ENCODE measurements at regions not wholly inside any gene's neighbourhood (a gene's known extent, or its start where the extent isn't known, plus 50 kb on each side); places are given as distances from the start of the nearest gene placed in this dataset.

DNA sequence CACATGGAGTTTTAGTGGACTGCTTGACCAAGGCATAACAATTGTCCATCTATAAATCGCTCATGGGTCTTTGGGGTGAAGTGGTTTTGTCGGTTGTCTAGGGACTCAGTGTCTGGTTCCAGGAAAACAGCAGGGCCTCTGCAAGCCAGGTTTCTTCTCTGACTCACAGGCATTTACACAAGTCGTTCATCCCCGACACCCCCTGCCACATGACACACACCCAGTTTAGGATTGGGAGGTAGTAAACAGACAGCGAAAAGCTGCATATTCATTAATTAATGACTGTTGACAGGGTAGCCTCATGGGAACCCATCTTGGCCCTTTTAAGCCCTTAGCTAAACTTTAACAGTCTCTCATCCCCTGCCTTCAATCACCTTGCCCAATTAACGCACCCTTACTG lies 194.8 kb upstream of the ACVR2A start:
- no peak for DNase-seq (ENCODE audit: low read depth in 2 of 3, low spot score in 2 of 3)

DNA sequence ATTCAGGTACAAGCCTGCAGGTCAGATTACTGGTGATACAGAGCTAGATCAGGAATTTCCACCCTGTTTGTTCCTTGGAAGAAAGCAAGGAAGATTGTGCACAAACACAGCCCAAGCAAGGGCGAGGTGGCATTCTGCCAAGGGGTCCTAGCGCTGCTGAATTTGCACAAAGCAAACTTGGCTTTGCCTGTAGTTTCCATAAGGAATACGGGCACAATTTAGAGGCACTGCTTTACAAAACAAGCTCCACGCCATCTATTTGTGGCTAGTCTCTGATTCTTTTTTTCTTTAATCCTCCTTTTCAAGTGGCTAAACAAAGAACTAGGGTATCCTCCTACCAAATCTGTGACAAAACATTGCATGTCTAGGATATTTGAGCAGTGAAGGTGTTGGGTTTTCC lies 195.5 kb upstream of the ACVR2A start:
- DNase-seq (ENCODE audit: low read depth in 2 of 3, low spot score in 2 of 3): no peak

DNA sequence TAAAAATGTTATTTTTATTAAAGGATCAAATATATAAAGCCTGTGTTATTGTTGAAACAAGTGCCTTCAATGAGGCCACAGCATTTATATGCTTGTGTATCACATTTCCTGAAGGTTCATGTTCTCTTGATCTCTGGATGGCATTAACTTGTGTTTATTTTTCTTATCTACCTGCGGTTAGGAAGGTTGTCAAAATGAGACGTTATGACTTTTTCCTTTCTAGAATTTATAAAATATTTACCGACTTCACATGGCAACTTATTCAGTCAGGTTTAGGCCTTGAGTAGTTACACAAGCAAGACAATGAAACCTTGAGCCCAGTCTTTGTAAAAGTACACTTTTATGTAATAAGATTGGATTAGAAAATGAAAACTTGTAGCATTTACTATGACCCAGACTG lies 196.4 kb upstream of the ACVR2A start:
- no peak for DNase-seq (ENCODE audit: low read depth in 2 of 3, low spot score in 2 of 3)

DNA sequence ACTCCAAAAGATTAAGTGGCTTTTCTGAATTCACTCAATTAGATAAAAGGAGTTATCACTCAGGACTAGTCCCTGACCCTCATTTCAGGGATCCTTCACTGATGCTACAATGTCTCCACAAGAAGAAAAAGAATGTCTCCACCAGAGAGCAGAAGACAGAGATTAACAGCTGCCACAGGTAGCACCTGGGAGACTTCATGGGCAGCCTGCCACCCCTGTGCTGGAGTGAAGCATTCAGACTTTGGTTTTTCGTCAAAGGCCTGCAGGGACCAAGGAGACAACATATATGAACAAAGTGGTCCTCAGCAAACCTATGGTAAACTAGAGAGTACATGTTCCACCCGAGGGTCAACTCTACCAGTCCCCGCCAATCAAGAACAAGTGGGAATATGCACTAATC lies 197.0 kb upstream of the ACVR2A start:
- DNase-seq (ENCODE audit: low read depth in 2 of 3, low spot score in 2 of 3): no peak

DNA sequence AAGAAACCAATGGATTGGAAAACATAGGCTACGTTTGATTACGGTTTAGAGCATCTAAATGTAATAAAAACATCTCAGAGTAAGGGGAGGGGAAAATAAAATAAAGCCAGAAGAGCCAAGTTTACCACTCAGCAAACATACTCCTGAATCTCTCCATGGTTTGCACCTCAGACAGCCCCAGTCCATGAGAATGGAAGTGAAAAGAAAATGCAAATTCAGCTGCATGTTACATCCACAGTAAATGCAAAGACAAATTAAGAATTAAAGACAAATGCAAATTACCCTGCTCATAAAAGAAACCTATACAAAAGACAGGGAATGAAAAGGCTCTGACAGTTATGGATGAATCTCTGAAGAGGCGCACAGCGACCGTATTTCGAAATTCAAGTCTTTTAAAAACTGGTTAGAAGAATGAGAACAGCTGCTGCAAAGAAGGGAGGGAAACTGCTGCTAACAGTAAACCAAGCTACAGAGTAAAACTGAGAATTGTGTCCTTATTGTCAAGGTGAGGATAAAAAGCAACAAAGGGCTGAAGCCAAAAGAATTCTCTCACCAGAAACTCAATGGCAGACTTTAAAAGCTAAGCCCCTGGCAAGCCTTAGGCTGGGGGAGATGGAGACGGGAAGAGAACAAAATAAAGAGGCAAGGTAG lies 197.9 kb upstream of the ACVR2A start:
- DNase-seq (ENCODE audit: low read depth in 2 of 3, low spot score in 2 of 3): no peak

DNA sequence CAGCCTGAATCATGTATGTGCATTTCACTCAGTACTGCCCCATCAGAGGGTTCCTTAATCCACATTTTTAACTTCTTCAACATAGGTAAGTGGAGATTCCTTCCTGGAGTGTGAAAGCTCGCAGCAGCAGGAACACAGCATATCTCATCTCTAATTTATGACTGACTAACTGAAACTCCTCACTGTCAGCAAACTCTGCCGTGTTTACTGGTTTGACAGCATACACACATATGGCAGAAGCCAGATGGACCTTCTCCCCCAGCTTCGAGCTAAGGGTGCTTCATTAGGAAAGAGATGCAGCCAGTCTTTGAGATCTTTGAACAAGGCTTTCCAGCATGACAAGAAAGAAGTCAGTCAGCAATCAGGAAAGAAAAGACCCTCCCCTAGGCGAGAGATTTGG lies 200.3 kb upstream of the ACVR2A start:
- DNase-seq (ENCODE audit: low read depth in 2 of 3, low spot score in 2 of 3): no peak

DNA sequence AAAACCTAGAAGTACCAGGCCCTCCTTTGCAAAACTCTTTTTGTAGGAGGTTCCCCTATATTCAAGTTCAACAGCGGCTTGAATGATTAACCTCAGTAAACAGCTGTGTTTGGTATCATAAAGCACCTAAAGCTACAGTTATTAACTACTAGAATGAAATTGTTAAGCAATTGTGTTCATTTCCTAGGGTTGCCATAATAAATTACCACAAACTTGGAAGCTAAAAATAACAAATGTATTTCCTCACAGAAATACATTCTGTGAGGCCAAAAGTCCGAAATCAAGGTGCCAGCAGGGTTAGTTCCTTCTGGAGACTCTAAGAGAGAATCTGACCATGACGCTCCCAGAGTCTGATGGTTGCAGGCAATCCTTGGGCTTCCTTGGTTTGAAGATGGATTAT lies 202.1 kb upstream of the ACVR2A start:
- no peak for DNase-seq (ENCODE audit: low read depth in 2 of 3, low spot score in 2 of 3)

DNA sequence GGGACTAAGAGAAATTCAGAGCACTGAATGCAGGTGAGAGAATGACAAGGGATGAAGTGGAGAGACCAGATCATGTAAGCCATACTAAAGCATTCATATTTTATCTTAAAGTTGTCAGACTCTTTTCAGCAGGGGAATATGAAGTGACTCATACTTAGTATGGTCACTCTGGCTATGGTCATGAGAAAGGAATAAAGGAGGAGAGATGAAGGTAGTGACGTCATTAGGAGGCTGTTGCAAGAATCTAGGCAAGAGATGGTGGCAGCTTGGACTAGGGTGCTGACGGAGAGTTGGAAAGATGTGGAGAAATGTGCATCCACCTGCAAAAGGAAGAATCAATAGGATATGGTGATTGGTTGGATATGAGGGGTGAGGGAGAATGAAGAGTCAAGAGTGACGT lies 203.2 kb upstream of the ACVR2A start:
- no peak for DNase-seq (ENCODE audit: low read depth in 2 of 3, low spot score in 2 of 3)

DNA sequence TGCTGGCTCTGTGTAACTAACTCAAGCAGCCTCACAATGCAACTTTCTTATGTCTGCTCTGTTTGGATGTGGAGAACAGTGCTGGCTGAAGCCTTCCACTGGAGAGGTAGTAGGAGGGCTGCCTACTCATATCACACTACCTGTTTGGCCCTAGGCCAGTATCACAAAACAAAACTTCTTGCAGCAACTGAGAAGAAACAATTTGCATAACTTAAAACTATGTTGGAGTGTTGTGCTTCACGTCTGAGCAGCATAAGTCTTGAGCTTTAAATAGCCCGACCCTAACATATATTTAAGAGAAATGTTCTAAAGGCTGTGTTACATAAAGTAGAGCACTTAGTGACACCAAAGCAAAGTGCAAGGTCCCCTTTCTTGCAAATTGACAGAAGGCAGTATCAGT lies 204.9 kb upstream of the ACVR2A start:
- DNase-seq (ENCODE audit: low read depth in 2 of 3, low spot score in 2 of 3): no peak

DNA sequence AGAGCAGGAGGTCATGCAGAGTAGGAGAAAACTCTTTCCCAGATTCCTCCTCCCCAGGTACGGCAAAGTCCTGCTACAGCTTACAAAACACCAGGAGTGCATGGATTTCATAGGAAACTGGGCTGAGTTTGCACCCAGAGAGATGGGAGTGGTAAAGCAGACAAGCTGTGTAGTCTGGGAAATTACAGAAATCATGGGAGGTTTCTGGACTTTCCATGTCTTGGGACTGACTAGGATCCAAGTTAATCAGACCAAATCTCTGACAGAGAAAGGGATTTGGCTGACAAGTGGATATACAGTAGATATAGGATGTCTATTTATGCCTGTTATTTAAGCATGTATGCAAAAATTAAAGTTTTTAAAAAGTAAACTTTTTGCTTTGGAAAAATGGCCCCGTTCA lies 205.4 kb upstream of the ACVR2A start:
- DNase-seq (ENCODE audit: low read depth in 2 of 3, low spot score in 2 of 3): no peak

DNA sequence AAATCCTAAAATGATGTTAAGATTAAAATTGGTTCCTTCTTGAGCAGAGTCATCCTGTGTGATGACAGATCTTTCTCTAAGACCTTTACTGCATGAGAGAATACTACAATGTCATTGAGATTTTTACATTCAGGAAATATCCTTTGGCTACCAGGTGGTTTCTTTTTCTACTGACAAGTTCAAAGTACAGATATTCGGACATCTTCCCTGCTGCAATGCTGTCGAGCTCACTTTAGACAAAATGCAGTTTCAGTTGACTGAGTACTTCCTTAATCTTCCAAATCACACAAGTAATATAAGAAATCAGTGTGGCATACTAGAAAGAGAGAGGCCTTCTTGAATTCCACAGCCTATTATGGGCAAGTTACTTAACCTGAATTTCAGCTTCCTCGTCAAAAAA lies 207.9 kb upstream of the ACVR2A start:
- DNase-seq (ENCODE audit: low read depth in 2 of 3, low spot score in 2 of 3): no peak

DNA sequence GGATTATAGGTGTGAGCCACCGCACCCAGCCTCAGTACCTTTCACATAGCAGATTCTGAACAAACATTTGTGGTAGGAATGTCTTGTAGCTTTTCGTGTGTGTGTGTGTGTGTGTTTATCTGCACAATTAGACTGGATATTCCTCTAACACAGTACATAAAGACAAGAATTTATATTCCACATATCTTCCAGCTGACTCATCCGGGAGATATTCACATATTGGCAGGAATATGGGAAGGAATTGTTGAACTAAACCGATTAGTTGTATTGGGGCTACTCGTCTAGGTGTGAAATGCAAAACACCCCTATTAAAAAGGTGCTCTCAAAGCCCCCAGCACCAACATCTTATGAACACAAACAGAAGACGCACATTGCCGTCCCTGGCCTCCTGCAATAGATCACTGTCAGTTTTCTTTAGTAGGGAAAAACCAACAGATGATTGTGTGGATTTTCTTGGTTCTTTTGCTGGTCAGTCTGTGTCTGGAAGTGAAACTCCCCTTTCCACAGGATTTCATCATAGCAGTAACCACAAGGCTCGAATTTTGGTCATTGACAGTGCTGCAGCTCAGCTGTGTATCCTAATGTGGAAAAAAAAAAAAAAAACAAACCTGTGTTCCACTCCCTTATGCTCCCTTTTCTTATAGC lies 208.5 kb upstream of the ACVR2A start:
- no peak for DNase-seq (ENCODE audit: low read depth in 2 of 3, low spot score in 2 of 3)

DNA sequence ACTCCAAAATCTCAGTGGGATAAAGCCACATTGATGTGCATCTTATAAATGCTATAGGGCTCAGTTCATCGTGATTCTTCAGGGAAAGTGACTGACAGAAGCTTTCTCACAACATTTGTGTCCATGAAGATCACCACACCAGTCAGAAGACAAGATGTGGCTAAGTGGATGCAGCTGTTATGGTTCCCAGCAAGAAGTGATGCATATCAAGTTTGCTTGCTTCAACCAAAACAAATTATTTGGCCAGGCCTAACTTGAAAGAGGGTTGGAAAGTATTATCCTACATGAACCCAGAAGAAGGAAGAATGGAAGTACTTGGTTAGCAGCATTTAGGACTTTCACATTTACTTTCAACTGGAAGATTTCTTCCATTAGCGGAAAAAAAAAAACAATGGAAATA lies 210.0 kb upstream of the ACVR2A start:
- no peak for DNase-seq (ENCODE audit: low read depth in 2 of 3, low spot score in 2 of 3)

DNA sequence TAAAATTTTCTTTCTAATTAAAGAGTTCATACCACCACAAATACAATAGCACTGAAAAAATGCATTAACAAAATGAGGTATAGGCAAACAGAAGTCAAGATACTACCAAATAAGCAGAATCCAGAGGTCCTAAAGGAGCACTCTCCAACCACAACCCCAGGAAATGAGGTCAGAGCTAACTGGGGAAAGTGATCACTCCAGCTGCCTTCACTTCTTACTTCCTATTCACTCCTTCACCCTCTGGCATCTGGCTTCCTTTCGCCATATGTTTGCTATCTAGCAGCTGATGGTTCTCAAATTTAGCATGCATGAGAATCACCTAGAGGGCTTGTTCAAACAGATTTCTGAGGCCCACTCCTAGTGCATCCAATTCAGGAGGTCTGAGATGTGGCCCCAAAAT lies 212.6 kb upstream of the ACVR2A start:
- DNase-seq (ENCODE audit: low read depth in 2 of 3, low spot score in 2 of 3): no peak

DNA sequence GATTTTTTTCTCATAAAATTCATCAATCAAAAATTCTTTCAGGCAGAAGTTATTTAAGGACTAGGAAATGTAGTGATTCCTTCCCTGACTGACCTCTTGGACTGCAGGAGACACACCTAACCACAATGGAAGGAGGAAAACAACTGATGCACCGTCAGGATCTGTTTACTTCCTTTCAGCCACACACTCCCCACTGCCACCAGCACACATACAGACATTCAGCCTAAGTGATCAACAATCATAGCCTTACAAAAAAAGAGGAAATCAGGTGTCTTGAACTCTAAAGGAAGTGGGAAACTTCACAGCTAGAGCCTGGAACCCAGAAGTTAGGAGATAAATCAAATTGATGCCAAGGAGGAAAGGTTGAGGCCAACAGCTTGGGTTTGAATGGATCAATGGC lies 213.5 kb upstream of the ACVR2A start:
- no peak for DNase-seq (ENCODE audit: low read depth in 2 of 3, low spot score in 2 of 3)

DNA sequence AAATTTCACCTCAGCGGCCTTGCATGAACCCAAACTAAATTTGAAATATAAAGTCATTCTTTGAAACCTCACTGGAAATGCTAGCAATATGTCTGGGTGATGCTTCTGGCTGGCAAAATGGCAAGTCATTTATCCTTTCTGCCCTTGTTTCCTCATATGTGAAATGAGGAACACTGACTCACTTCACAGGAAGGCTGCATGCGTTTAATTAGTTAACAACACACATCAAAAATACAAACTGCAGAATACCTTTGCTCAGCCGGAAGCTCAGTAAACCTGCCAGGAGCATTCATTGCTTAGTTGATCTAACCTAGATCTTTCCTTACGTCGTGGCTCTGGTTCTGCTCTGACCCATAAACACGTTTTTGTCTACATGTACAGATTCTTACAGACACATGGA lies 214.2 kb upstream of the ACVR2A start:
- no peak for DNase-seq (ENCODE audit: low read depth in 2 of 3, low spot score in 2 of 3)

DNA sequence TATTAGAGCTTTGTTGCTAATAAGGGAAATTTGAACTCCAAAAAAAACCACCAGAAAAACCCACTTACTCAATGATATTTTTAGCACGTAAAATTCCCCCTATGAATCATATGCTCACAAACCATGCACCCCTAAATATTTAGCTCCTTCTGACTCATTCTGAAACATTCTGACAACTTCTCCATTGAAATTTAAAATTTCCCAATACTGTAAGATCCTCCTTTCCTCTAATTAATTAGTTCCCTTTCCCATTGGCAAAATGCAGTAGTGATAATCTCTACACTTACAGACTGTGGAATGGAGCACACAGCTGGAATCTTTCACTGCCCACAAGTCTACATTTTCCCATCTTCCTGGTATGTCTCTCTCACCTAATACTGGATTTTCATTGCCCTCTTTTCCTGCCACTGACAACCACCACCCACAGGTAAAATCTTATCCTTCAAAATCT lies 215.8 kb upstream of the ACVR2A start:
- DNase-seq (ENCODE audit: low read depth in 2 of 3, low spot score in 2 of 3): no peak

DNA sequence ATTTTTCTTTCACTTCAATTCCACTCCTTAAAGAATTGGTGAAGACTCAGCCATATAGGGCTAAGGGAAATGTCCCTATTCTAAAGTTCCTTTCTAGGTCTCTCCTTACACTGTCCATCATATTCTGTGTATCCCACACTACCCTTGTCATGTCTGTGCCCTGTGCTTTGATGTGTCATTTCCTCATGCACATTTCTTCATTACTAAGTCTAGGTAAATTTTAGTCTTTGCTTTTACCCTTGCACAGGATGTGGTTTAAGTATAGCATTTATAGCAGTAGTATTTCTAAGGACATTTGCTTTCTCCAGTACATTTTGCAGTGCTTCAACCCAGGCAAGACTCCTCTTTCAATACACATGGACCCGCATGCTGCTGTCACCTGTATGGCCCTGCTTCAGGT lies 221.5 kb upstream of the ACVR2A start:
- DNase-seq (ENCODE audit: low read depth in 2 of 3, low spot score in 2 of 3): no peak

DNA sequence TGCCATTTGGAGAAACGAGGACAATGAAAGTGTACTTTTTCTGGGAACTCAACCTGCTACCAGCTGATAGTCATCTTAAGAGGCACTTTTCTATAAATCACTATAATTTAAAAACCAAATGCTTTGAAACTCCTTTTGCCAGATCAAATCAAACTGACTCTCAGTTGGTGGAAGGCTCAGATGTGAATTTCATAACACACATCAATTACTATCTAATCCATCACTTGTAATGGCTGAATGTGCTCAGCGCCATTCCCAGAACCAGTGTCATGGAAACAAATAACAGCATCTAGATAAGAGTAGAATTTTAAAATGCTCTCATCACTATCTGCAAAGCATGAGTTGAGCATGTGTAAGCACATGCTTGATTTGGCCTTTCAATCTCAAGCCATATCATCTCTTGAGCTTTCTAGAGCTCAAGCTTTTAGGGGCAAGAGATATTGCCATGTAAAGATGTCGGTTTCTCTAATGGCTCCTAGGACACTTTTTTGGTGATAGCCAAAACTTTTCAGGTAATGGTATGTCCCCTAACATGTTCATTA lies 223.1 kb upstream of the ACVR2A start:
- DNase-seq (ENCODE audit: low read depth in 2 of 3, low spot score in 2 of 3): no peak

DNA sequence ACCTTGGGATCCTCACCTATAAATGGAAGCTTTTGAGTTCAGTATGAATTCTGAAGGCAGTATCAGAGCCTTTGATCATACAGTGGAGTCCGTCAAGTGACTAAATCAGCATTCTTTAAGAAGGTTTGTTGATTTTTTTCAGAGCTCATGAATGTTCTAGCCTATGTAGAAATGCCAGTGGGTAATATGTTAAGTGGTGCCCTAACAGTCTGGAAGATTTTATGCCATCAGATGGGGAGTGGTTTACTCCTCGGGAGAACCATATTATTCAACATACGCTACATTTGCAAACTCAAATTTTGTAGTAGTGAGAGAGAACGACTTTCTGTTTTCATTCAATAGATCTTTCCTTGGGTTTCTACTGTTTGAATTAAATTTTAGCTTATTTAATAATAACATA lies 225.0 kb upstream of the ACVR2A start:
- no peak for DNase-seq (ENCODE audit: low read depth in 2 of 3, low spot score in 2 of 3)

DNA sequence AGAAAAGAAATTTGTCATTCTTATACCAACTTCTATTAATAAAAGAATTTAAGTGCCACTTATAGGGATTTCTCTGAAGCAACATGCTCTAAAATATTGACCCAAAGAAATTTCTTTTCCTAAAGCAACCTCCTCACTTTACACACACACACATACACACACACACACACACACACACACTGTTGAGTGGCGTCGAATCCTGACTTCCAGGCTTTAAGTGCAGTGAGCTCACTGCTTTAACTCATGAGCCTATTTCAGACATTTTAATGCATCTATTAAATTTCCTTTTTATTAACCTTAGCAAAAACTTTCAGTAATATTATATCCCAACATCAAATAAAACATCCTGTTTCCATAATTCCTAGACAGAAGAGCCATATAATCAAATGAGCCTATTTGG lies 229.1 kb upstream of the ACVR2A start:
- DNase-seq (ENCODE audit: low read depth in 2 of 3, low spot score in 2 of 3): no peak

DNA sequence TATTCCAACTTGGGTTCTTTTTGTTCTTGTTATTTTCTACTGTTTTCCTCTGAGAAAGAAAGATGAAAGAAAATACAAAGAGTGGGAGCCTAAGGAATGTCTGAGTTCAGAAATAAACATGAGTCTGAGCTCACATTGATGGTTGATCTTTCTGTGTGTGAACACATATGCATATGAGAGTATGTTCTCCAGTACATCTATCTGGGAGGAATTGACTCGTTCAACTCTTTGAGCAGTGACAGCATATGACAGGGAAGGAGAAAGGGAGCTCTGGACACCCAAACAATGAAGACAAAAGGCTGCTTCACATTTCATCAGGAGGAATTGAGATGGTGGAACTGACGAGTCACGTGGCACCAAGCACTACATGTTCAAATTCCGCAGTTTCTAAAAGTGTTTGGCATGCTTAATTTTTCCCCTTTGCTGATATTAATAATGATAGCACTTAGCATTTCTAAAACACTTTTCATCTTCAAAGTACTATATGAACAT lies 229.8 kb upstream of the ACVR2A start:
- DNase-seq (ENCODE audit: low read depth in 2 of 3, low spot score in 2 of 3): no peak

DNA sequence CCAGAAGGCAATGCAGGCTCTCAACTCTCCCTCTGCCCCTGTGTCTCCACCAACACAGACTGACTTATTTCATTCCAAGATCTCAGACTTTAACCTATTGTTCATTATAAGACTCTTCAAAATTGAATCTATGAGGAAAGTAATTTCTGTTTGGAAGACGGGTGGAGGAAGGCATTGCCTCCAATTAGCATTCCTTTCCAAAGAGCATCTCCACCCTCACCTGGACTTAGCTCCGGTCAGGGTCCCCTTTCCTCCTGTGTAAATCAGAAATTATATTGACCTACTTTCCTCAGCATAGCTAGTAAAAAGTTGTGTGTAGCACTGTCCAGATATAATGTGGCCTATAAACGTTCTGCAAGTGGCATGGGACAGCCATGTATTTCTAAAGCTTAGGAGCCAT lies 230.4 kb upstream of the ACVR2A start:
- no peak for DNase-seq (ENCODE audit: low read depth in 2 of 3, low spot score in 2 of 3)

Measured in activated CD8-positive, alpha-beta memory T cell treated with anti-CD3 and anti-CD28 coated beads for 48 hours (primary cell).